Activated CD4-positive, CD25-positive, alpha-beta regulatory T cell treated with anti-CD3 and anti-CD28 coated beads, Interleukin-2, amount 50 U/mL, for 16 hours (primary cell): ENCODE measurements at regions not wholly inside any gene's neighbourhood (a gene's known extent, or its start where the extent isn't known, plus 50 kb on each side); places are given as distances from the start of the nearest gene placed in this dataset.
"Not testable (repeated sequence)": the region's sequence is repeated elsewhere in the genome, so short reads cannot be mapped to it uniquely, and the experiment has no call there.

ENCODE experiments used
- DNase-seq: peaks from one replicate; pipeline ENCODE4 v3.0.0-alpha.2; 2020; ENCODE audit warnings: low read depth, low spot score

GRCh38 chr2:40564184-40564583, 112.3 kb upstream of the SLC8A1 start:
- no peak for DNase-seq

GRCh38 chr2:40579247-40579646, 127.4 kb upstream of the SLC8A1 start:
- no peak for DNase-seq

GRCh38 chr2:40584432-40584831, 132.5 kb upstream of the SLC8A1 start:
- no peak for DNase-seq

- DNase-seq, result no peak
These were observed 139.9 kb upstream of the SLC8A1 start for GRCh38 chr2:40591774-40592173.

GRCh38 chr2:40592218-40592617, 140.3 kb upstream of the SLC8A1 start:
- DNase-seq, result no peak

- DNase-seq, result no peak
These were observed 155.0 kb upstream of the SLC8A1 start for GRCh38 chr2:40606862-40607261.

- DNase-seq, result no peak
These were observed 159.3 kb upstream of the SLC8A1 start for GRCh38 chr2:40611196-40611595.

- DNase-seq, result no peak
These were observed 174.0 kb upstream of the SLC8A1 start for GRCh38 chr2:40625849-40626248.

- DNase-seq, result no peak
These were observed 176.7 kb upstream of the SLC8A1 start for GRCh38 chr2:40628556-40628955.

- no peak for DNase-seq
These were observed 178.0 kb upstream of the SLC8A1 start for GRCh38 chr2:40629768-40630434.

GRCh38 chr2:40639320-40639719, 187.4 kb upstream of the SLC8A1 start:
- no peak for DNase-seq

- DNase-seq, result no peak
These were observed 190.3 kb upstream of the SLC8A1 start for GRCh38 chr2:40642237-40642636.

- DNase-seq, result no peak
These were observed 190.8 kb upstream of the SLC8A1 start for GRCh38 chr2:40642726-40643125.

- no peak for DNase-seq
These were observed 194.8 kb upstream of the SLC8A1 start for GRCh38 chr2:40646642-40647041.

- DNase-seq, result no peak
These were observed 200.3 kb upstream of the SLC8A1 start for GRCh38 chr2:40652155-40652554.

- no peak for DNase-seq
These were observed 201.9 kb upstream of the SLC8A1 start for GRCh38 chr2:40653829-40654228.

- DNase-seq, result no peak
These were observed 202.5 kb upstream of the SLC8A1 start for GRCh38 chr2:40654346-40654745.

GRCh38 chr2:40658941-40659340, 207.1 kb upstream of the SLC8A1 start:
- DNase-seq, result no peak

GRCh38 chr2:40665493-40666232, 213.8 kb upstream of the SLC8A1 start:
- no peak for DNase-seq

GRCh38 chr2:40666398-40666797, 214.5 kb upstream of the SLC8A1 start:
- no peak for DNase-seq

- DNase-seq, result no peak
These were observed 216.5 kb upstream of the SLC8A1 start for GRCh38 chr2:40668425-40668824.

GRCh38 chr2:40676134-40676790, 224.4 kb upstream of the SLC8A1 start:
- DNase-seq, result not testable (repeated sequence)

- DNase-seq, result no peak
These were observed 228.7 kb upstream of the SLC8A1 start for GRCh38 chr2:40680547-40680946.
